Fibroblast of skin of abdomen (primary cell): ENCODE measurements at regions not wholly inside any gene's neighbourhood (a gene's known extent, or its start where the extent isn't known, plus 50 kb on each side); places are given as distances from the start of the nearest gene placed in this dataset.

Experiments used
- DNase-seq: peaks from one replicate; pipeline ENCODE4 v3.0.0-alpha.2; 2013

DNA sequence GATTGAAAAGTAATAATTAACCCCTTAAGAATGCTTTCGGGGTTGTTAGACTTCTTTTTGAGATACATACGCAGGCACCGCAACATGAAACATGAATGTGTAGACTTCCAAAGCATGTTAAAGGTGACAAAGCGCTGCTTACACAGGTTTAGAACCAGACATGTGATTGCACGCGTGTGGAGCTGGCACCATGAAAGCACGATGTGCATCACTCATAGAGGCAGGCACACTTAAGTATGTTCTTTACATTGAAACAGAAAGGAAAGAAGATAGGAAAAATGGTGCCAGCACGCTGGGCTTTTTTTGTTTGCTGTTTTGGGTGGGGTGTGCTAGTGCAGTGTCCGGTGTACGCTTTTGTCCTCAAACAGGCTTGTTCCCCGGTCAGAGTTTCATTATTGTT lies 83.6 kb upstream of the PPARA start:
- no peak for DNase-seq

DNA sequence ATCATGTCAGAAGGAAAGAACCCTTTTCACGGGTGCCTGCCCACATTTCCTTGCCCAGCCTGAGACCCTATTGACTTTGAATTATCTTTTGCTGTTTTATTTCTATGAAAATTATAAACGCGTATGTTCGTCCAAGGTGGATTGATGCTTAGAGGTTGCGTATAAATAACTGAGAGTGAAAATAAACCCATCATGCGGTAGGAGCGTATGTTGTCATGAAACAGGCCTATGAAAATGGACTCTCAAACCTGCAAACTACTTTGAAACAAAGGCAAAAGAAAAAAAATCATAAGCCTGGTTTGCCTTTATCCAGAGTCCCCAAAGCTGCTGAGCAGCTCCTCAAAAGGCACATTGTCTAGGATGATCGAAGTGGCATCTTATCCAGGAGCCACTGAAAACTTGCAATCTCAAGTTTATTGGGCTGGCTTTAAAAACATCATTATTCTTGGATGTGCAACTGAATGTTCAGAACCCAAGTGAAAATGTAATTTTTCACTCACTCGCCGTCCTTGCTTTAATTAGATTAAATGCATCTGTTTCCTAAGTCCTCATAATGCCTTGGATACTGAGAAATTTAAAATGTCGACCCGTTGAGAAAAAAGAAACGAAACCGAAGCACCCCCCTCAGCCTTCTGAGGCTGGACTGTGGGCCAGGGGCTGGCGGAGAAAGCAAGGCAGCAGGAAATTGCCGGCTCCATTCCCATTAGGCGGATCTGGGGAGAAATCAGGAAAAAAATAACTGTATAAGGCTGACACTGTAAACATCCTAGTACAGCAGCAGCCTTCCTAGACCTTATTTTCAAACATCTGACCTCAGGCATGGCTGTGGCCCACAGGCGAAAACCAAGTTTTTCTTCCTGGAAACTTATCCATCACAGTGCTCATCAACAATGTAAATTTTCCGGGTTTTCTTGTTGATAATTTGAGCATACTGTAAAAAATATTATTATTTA lies 82.9 kb upstream of the PPARA start:
- no peak for DNase-seq

DNA sequence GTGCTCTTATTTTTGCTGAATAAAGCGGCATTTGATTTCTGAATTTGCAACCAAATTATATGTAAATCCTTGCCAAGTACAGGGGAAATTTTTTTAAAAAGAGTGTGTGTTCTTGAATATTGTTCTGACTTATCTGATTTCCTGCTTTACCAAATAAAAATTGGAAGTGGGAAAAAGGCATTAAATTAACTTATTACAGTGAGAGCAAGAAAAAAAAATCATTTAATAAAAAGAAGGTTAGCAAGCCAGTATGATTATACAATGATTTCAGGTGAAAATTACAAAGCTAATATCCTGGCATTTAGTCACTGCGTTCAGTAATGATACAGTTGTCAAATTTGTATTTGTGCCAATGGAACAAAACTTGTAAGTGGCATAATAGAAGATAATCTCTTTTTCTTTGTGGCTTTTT lies 82.1 kb upstream of the PPARA start:
- DNase-seq = no peak

DNA sequence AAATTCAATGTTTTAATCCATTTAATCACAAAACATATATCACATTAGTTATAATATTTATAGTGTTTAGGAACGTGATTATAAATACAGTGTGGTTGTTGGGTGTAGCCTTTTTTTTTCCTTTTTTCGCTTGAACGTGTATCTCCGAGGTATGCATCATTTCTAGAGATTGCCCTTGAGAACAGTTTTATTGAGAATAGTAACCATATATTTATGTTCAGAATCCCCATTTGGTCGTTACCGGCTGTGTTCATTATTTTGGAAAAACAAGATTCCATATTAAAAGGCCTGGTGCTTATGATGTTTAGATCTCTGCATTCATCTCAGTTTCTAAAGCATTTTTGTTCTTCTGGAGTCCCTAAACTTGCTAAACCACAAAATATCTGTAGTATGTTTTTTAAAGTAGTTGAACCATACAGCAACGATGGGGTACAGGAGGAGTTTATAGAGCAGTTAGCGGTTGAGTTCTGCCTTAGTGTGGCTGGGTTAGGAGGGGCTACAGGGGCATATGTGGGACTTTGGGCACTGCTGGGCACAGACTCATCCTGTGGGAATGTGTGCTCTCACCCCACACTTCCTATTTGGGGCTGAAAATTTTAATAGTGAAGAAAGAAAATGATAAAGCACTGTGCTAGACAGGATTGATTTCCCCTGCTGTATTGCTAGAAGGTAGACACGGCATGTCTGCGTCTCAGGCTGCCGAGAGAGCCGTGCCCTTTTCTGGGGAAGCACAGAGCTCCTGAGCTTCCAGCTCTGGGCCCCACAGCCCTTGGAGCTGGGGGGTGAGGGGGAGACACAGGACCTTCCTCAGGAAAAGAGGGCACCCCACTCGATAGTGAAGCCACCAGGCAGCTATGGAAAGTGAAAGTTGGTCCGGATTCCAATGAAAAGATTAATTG lies 81.5 kb upstream of the PPARA start:
- peak; percentile 89 for DNase-seq

DNA sequence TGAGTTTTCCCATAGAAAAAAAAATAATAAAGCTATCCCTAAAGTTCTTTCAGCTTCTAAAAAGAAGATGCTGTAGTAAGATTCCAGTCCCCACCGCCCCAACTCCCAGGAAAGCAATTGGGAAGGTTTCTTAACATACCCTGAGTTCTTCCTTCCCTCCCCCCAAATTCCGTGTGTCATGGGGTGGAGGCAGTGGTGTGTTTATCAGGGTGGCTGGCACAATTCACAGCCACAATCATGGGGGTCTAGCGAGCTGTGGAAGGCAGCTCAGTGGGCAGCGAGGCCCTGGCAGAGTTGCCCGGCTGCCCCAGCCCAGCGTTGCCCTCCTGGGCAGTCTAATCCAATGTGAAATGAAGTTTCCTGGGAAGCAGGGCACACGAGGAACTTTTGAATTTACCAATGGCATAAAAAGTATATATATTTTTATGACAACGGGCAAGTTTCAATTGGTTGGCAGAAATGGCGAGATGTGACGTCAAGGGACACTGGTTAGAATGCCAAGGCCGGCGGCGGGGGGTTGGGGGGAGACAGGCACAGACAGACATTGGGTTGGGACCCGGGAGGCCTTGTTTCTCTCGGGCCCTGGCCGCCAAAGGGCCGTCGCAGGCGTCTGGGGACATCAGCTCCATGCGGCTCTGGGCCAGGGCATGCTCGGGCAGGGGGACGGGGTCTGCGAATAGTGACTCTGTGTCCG lies 80.7 kb upstream of the PPARA start:
- peak; percentile 90 for DNase-seq

DNA sequence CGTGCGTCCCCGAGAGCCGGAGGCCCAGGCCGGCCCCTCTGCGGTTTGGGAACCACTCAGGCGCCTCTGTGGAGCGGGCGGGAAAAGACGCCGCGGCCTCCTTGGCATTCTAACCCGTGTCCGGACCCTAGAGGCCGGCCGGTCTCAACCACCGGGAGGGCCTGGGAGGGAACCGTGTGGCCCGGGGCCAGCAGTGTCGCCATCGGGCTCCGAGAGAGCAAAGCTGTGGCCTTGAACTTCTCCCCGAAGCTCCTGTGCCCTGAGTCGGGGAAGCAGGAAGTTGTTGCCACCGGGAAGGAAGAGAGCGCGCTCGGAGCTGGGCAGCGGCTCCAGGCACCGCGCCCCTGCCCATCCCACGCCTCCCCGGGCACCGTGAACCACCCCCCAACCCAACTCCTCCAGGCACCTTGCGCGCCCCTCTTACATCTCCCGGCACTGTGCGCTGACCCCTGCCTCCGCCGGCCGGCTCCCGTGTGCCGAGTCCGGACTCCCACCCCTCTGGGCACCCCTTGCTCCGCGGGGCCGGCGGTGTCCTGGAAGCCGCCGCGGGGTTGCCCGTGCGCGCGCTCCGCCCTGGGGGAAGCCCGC lies 80.0 kb upstream of the PPARA start:
- DNase-seq = peak; percentile 50

DNA sequence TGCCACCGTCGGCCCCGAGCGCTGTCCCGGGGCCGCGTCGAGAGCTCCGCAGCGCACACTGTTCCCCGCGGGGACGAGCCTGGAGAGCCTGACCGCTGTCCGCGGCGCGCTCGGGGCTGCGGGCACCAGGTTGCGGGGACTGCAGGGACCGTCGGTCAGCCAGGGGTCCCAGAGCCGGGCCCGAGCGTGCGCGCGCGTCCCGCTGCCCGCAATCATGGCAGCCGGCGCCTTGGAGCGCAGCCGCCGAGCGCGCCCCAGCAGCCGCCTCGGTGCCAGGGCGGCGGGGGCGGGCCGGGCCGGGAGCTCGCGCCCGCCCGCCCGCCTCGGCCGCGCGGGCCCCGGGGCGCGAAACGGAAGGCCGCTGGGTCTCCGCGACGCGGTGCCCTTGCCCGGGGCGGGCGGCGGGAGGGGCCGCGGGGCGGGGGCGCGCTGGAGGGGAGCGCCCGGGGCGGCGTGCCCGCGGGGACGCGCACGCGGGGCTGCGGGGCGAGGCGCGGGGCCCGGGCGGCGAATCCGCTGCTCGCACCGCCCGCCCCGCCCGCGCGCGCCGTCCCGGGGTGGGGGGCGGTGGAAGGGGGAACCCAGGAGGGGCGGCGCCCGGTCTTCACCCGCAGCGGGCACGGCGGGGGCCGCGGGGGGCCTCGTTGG lies 79.4 kb upstream of the PPARA start:
- peak; percentile 83 for DNase-seq

DNA sequence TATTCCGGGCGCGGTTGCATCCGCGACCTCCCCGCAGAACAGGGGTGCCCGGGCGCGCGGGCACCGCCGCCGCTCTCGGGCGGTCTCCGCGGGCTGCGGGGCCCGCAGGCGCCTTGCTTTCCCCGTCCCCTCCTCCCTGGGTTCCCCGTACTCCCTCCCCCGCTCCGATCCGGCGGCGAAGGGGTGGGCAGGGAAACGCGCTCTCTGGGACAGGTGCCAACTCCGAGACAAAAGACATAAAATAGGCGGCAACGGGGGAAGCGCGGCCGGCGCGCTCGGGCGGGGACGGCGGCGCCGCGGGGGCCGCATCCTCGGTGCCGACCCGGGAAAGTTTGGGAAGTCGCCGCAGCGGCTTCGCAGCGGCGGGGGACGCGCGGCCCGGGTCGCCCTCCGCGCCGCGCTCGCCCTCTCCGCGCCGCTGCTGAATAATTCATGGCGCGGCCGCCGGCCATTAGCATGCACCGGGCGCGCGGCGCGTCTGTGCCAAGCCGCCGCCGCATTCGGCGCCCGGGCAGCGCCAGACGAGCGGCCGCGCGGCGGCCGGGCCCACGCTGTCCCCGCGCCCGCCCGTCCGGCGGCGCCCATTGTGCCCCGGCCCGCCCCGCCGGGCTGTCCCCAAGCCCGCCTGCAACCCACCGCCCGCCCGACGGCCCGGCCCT lies 78.7 kb upstream of the PPARA start:
- peak; percentile 97 for DNase-seq

DNA sequence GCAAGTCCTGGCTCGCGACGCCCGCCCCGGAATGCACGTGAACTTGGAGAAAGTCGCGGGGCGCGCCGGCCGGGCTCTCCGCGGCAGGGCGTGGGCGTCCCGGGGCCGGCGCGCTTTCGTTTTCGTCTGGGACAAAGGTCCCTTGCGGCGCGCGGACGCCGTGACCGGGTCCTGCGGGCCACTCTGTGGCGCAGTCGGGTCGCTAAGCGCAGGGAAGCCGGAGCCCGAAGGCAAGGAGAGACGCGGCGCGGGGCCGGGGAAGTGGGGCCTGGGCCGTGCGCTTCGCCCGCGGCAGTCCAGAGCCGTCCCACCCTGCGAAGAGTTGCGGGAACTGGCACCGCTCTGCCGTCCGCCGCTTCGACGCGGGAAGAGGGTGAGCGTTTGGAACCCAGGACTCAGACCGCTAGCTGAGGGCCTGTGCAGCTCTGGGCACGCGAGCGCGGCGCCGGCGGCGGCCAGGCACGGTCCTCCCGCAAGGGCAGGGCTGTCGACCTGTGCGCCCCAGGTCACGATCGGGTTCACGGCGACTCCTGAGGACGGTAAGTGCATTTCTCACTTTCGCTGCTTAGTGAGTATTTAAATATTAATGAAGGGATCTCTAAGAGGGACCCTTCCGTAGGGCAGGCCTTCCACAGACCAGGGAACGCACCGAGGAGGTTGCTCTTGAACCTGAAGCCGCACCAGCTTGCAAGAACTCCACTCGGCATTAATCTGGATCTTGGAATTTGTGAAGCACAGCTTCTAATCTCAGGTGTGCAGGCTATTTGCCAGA lies 78.0 kb upstream of the PPARA start:
- DNase-seq = peak; percentile 63

DNA sequence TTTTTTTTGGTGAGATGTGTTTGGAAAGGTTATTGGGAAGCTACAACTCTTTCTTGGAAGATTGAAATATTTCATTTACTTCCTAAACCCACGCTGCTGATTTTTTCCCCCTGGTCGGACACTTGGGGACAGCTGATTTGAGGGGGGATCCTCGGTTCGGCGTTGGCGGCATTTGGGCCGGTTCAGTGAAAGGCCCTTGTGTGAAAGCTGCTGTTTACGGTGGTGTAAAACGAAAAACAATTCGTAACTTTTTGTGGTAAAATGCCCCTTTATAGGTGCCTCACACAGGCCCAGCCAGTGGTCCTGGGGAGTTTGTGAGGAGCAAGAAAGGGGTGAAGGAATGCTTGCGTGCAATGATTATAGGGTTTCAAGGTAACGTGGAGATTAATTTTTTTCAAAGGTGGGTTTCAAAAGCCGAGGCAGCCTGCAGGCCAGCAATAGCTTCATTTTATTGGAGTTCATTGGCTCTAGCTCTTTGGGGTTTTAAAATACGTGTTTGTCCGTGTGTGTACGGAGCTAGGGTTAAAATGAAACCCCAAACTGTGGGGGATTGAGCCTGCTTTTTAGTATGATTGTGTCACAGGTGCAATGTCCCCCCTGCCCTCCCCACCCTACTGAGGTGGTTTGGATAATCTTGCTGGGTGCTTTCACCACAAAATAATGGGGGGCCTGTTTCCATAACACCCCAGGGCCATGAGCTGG lies 77.2 kb upstream of the PPARA start:
- DNase-seq = no peak

DNA sequence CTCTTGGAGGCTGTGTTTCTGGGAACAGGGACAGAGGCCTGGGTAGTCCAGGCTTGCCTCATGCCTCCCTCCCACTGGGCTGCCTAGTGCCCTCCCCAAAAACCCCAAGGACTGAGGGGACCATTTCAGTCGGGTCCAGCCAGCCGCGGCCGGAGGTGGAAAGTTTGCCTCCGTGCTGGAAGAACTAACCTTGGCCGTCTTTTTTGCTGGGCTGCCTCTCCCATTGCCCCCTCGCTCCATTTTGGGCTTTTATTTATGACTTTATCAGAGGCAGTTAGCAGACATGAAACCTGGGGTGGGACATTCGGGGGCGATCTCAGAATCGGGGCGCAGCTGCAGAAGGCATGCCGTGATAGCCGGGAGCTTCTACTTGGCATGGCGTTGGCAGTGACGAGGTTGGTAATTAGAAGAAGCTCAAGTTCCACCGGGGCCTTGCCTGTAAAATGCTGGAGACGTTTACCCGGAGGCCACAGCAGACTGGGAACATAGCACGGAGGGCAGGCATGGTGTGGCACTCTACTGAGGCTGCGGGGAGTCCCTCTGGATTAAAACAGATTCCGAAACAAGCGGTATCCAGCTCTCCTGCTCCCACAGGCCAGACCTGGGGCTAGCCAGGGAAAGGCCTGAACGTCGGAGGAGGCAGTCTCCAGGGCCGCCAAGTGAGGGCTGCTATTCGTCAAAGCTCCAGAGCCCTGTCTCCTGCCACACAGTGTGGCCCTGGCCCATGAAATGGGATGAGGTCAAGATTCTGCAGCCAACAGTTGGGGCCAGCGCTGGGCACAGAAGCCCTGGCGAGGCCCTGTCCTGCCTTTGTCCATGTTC lies 76.4 kb upstream of the PPARA start:
- no peak for DNase-seq

DNA sequence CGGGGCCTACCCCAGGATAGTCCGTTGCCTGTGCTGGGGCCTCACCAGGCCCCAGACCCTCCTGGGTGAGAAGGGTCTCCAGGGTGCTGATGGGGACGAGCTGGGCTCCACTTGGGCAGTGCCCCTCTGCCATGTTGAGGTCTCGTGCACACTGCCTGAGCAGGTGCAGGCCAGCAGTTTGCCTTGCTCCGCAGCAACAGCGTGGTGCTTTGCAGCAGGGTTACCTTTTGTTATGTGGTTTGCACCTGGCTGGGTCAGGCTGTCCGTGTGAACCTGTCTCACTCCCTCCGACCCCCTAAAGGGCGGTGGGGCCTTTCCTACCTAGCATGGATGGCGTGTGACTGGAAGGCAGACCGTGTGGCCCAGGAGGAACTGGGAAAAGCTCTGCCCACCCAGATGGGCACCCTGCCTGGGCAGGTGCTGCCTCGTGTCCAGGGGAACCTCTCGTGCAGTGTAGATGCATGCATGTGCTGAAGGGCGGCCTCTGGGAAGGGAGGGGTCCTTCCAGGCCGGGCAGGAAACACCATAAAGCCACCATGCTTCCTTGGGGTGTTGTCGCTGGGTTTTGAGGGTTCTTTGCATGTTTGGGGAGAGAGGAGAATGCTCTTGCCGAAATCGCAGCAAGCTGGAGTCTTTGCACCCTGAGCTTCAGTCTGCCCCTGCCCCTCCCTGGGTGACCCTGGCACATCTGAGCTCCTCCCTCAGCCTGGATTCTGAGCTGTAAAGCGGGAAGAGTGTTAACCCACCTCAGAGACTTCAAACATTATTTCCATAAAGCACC lies 75.4 kb upstream of the PPARA start:
- no peak for DNase-seq

DNA sequence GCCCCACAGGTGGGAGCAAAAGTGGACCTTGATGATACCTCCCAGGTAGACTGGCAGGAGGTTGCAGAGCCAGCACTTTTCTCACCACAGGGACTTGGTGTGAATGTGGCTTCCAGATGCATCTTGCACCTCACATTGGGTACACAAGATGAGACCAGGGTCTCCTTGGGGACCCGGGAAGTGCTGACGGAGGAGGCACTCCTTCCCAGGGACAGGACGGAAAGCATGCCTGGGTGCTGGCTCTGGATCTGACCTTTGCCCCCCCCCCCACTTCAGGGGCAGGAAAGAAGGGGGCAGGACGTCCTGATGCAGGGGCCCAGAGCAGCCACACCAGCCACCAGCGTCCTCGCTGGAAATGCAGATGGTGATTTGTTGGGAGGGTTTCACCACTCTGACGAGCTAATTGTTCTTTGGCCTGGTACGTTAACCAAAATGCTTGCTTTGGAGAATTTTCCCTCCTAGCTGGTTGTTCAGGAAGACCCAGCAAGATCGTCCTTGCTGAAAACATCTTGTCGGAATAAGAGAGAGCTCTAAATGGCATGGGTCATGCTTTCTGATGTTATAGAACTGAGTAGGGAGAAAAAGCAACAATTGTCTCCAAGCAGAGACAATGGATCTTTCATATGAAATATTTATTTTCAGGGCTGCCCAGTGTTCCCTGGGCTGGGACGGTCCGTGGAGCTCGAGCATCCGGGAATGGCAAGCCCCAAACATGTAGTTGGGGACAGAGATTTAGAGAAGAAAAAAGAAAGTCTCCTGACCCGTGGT lies 74.4 kb upstream of the PPARA start:
- DNase-seq = no peak

DNA sequence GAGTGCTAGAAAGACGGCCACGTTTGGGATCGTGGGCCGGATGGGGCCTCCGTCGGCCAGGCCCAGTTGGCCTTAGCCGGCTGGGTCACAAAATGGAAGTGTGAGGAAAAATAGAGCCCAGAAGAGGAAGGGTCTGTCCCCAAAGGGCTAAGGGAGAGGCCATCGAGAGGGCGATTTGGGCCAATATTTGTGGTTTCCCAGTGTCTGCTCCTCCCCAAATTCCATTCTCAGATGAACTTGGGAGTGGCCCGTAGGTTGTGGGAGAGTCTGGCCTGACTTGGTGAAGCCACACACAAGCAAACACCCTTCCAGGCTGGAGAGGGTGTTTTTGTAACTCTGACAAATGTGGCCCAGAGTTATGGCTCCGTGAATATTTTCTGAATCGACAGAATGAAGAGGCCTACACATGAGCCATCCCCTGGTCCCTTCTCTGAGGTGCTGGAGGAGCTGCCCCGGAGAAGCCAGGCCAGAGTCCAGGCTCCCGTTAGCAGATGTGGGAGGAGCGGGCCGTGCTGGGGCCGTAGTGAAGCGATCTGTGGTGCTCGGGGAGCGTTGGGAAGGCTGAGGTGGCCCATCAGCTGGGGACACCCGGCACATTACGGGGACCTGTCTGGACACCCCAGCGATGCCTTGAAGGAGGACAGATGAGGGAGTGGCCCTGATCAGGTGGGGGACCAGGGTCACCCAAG lies 73.5 kb upstream of the PPARA start:
- peak; percentile 73 for DNase-seq

DNA sequence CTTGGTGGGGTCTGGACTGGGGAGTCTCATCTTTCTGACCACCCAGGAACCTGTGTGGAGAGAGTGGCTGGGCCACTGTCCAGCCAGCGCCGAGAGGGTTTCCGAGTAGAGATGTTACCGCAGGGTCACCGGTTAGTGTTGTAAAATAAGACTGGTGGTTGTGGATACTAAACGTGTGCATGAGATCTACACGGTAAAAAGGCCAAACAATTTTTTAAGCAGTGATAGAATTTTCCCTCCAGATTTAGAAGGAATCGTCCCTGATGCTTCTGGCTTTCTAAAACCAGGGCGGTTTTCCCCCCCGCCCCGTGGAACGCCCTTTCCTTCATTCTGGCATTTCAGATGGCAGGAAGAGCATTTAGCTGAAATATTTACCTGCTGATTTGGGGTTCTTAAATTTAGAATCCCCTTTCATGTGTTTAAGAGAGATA lies 72.6 kb upstream of the PPARA start:
- DNase-seq = no peak

DNA sequence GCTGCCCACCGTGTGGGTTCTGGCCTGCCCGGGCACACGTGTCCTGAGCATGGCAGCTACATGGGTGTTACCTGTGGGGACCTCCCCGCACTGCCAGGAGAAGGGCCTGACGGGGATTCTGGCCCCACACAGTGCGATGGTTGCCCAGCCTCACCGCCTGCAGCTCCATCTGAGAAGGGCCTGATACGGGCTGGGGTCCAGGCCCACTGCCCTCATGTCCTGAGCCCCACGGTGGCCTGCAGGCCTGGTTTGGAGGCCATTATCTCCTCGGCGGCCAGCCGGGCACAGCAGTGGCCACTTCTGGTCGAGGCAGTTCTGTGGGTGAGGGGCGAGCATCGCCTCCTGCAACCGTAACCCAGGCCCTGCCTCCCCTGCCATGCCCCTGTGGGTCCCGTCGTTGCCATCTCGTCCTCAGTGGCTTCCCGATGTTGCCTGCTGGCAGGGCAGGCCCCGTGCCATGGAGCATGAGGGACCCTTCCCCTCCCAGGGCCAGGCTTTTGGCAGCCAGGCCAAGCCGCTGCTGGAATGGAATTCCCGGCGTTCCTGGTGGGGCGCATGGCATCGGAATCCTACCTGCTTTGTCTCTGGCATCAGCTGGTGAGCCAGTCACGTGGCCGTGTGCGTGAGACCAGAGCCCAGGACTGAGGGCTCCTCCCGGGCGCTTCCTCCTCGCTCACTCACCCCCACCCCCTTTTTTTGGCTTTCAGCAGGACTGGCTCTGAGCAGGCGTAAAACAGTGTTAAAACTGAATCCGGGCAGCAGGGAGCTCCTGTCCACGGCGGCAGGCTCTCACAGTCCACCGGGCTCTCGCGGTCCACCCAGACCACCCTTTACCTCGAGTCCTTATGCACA lies 71.9 kb upstream of the PPARA start:
- DNase-seq = no peak
